ENCODE measurements at regions not wholly inside any gene's neighbourhood (a gene's known extent, or its start where the extent isn't known, plus 50 kb on each side); places are given as distances from the start of the nearest gene placed in this dataset.

- TF ChIP-seq EZH2 (IDR thresholded peaks at IDR 0.05; ENCODE audit: borderline replicate concordance, low read depth, low read length, severe bottlenecking) (no peak), CTCF (IDR thresholded peaks at IDR 0.05; ENCODE audit: borderline replicate concordance, extremely low read depth, low read length, poor library complexity, severe bottlenecking) (no peak)
- DNase-seq (no peak), ATAC-seq (ENCODE audit: insufficient read depth, low read depth) (no peak)
- Histone ChIP-seq H3K36me3 (ENCODE audit: insufficient read depth, low read length) (no peaks in the 10 kb centered on the region), H3K27me3 (ENCODE audit: insufficient read depth, low read length, poor library complexity) (no peaks in the 10 kb centered on the region), H2AFZ (ENCODE audit: low read depth, low read length) (no peak overlapping the region), H3K27ac (ENCODE audit: low read length) (no peak overlapping the region), H3K9ac (ENCODE audit: low read depth, low read length) (no peak overlapping the region), H3K4me2 (ENCODE audit: insufficient read depth, low read length) (no peak overlapping the region), H3K9me3 (ENCODE audit: insufficient read depth, low read length, severe bottlenecking) (no peaks in the 10 kb centered on the region), H3K79me2 (ENCODE audit: insufficient read depth, low read length) (no peaks in the 10 kb centered on the region), H3K4me1 (ENCODE audit: insufficient read depth, low read length) (no peaks in the 10 kb centered on the region), H3K4me3 (ENCODE audit: low read depth in 1 of 2, low read length in 2 of 2) (no peak overlapping the region), H4K20me1 (ENCODE audit: insufficient read depth, low read length) (no peaks in the 10 kb centered on the region)
These were observed 118.7 kb downstream of the FAT4 start for GRCh38 chr4:125433453-125433852.

DNA sequence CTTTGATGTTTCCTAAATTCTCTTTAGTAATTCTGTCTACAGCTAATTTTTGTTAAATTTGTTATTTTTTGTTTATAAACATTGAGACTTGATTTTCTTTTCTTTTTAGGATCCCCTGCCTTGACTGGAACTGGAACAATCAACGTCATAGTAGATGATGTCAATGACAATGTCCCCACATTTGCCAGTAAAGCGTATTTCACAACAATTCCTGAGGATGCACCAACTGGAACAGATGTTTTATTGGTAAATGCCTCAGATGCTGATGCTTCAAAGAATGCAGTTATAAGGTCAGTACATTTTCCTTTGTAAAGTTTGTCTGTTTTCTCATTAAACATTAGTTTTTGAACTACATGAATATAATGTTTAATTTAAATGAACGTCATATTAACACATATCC, 119.4 kb downstream of the FAT4 start:
- DNase-seq (no peak), ATAC-seq (ENCODE audit: insufficient read depth, low read depth) (no peak)
- Histone ChIP-seq H3K36me3 (ENCODE audit: insufficient read depth, low read length) (no peaks in the 10 kb centered on the region), H2AFZ (ENCODE audit: low read depth, low read length) (no peak overlapping the region), H3K4me2 (ENCODE audit: insufficient read depth, low read length) (no peak overlapping the region), H3K4me1 (ENCODE audit: insufficient read depth, low read length) (no peaks in the 10 kb centered on the region), H3K79me2 (ENCODE audit: insufficient read depth, low read length) (no peaks in the 10 kb centered on the region), H3K27me3 (ENCODE audit: insufficient read depth, low read length, poor library complexity) (no peaks in the 10 kb centered on the region), H3K9ac (ENCODE audit: low read depth, low read length) (no peak overlapping the region), H4K20me1 (ENCODE audit: insufficient read depth, low read length) (no peaks in the 10 kb centered on the region), H3K27ac (ENCODE audit: low read length) (no peak overlapping the region), H3K9me3 (ENCODE audit: insufficient read depth, low read length, severe bottlenecking) (no peaks in the 10 kb centered on the region), H3K4me3 (ENCODE audit: low read depth in 1 of 2, low read length in 2 of 2) (no peak overlapping the region)
- TF ChIP-seq CTCF (IDR thresholded peaks at IDR 0.05; ENCODE audit: borderline replicate concordance, extremely low read depth, low read length, poor library complexity, severe bottlenecking) (no peak), EZH2 (IDR thresholded peaks at IDR 0.05; ENCODE audit: borderline replicate concordance, low read depth, low read length, severe bottlenecking) (no peak)

- TF ChIP-seq EZH2 (IDR thresholded peaks at IDR 0.05; ENCODE audit: borderline replicate concordance, low read depth, low read length, severe bottlenecking) (no peak), CTCF (IDR thresholded peaks at IDR 0.05; ENCODE audit: borderline replicate concordance, extremely low read depth, low read length, poor library complexity, severe bottlenecking) (no peak)
- DNase-seq, result no peak
- ATAC-seq (ENCODE audit: insufficient read depth, low read depth), result no peak
These were observed 126.1 kb downstream of the FAT4 start for GRCh38 chr4:125440814-125441213.

DNA sequence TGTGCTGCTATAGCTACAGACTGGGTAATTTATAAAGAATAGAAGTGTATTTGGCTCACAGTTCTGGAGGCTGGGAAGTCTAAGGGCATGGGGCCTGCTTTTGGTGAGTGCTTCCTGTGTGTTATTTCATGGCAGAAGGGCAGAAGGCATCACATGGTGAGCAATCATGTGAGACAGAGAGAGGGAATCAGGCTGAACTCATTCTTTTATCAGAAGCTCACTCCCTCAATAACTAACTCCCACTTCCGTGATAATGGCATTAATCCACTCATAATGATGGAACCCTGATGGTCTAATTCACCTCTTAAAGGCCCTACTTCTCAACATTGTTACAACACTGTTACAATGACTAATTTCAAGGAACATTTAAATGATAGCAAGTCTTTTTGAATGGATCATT, 129.4 kb downstream of the FAT4 start:
- no peak overlapping the region for H3K4me2 ChIP-seq (ENCODE audit: insufficient read depth, low read length)
- no peak for ATAC-seq (ENCODE audit: insufficient read depth, low read depth)
- no peaks in the 10 kb centered on the region for H3K9me3 ChIP-seq (ENCODE audit: insufficient read depth, low read length, severe bottlenecking)
- H3K27ac ChIP-seq (ENCODE audit: low read length), result no peak overlapping the region
- H2AFZ ChIP-seq (ENCODE audit: low read depth, low read length), result no peak overlapping the region
- H3K27me3 ChIP-seq (ENCODE audit: insufficient read depth, low read length, poor library complexity), result no peaks in the 10 kb centered on the region
- no peak overlapping the region for H3K4me3 ChIP-seq (ENCODE audit: low read depth in 1 of 2, low read length in 2 of 2)
- DNase-seq, result no peak
- no peaks in the 10 kb centered on the region for H4K20me1 ChIP-seq (ENCODE audit: insufficient read depth, low read length)
- no peaks in the 10 kb centered on the region for H3K36me3 ChIP-seq (ENCODE audit: insufficient read depth, low read length)
- TF ChIP-seq CTCF (IDR thresholded peaks at IDR 0.05; ENCODE audit: borderline replicate concordance, extremely low read depth, low read length, poor library complexity, severe bottlenecking) (no peak), EZH2 (IDR thresholded peaks at IDR 0.05; ENCODE audit: borderline replicate concordance, low read depth, low read length, severe bottlenecking) (no peak)
- H3K4me1 ChIP-seq (ENCODE audit: insufficient read depth, low read length), result no peaks in the 10 kb centered on the region
- no peaks in the 10 kb centered on the region for H3K79me2 ChIP-seq (ENCODE audit: insufficient read depth, low read length)
- H3K9ac ChIP-seq (ENCODE audit: low read depth, low read length), result no peak overlapping the region

More at GRCh38 chr4:125440814-125441213, 126.1 kb downstream of the FAT4 start:
- no peak overlapping the region for H2AFZ ChIP-seq (ENCODE audit: low read depth, low read length)
- no peaks in the 10 kb centered on the region for H3K4me1 ChIP-seq (ENCODE audit: insufficient read depth, low read length)
- no peaks in the 10 kb centered on the region for H3K27me3 ChIP-seq (ENCODE audit: insufficient read depth, low read length, poor library complexity)
- no peak overlapping the region for H3K9ac ChIP-seq (ENCODE audit: low read depth, low read length)
- no peak overlapping the region for H3K4me3 ChIP-seq (ENCODE audit: low read depth in 1 of 2, low read length in 2 of 2)
- H4K20me1 ChIP-seq (ENCODE audit: insufficient read depth, low read length), result no peaks in the 10 kb centered on the region
- H3K27ac ChIP-seq (ENCODE audit: low read length), result no peak overlapping the region
- H3K79me2 ChIP-seq (ENCODE audit: insufficient read depth, low read length), result no peaks in the 10 kb centered on the region
- H3K9me3 ChIP-seq (ENCODE audit: insufficient read depth, low read length, severe bottlenecking), result no peaks in the 10 kb centered on the region
- no peak overlapping the region for H3K4me2 ChIP-seq (ENCODE audit: insufficient read depth, low read length)
- H3K36me3 ChIP-seq (ENCODE audit: insufficient read depth, low read length), result no peaks in the 10 kb centered on the region
